ENCODE measurements at regions not wholly inside any gene's neighbourhood (a gene's known extent, or its start where the extent isn't known, plus 50 kb on each side); places are given as distances from the start of the nearest gene placed in this dataset.

- no peak for TF ChIP-seq CTCF (IDR thresholded peaks at IDR 0.05; ENCODE audit: control insufficient read depth, extremely low read depth, insufficient read depth)
- H3K4me3 ChIP-seq (ENCODE audit: low read depth, low read length), result no peak overlapping the region
These were observed 73.6 kb upstream of the NEGR1 start for GRCh38 chr1:72355899-72356298.

GRCh38 chr1:72341661-72342060 is 59.3 kb upstream of the NEGR1 start:
- no peak overlapping the region for H3K4me3 ChIP-seq (ENCODE audit: low read depth, low read length)
- TF ChIP-seq CTCF (IDR thresholded peaks at IDR 0.05; ENCODE audit: control insufficient read depth, extremely low read depth, insufficient read depth), result no peak
- DNase-seq (ENCODE audit: low read depth), result no peak

More at GRCh38 chr1:72355899-72356298, 73.6 kb upstream of the NEGR1 start:
- no peak for DNase-seq (ENCODE audit: low read depth)

GRCh38 chr1:72336776-72337175 is 54.4 kb upstream of the NEGR1 start:
- no peak for DNase-seq (ENCODE audit: low read depth)
- TF ChIP-seq CTCF (IDR thresholded peaks at IDR 0.05; ENCODE audit: control insufficient read depth, extremely low read depth, insufficient read depth), result no peak
- no peak overlapping the region for H3K4me3 ChIP-seq (ENCODE audit: low read depth, low read length)

All from LNCaP clone FGC (cell line).